KG1 (cell line): ENCODE measurements at regions not wholly inside any gene's neighbourhood (a gene's known extent, or its start where the extent isn't known, plus 50 kb on each side); places are given as distances from the start of the nearest gene placed in this dataset.
"Not testable (repeated sequence)": the region's sequence is repeated elsewhere in the genome, so short reads cannot be mapped to it uniquely, and the experiment has no call there.

ENCODE experiments used
- DNase-seq: peaks from one replicate; lab custom pipeline; 2025; lab: John Stamatoyannopoulos, UW

- DNase-seq = no peak
These were observed 429.7 kb downstream of the VGLL3 start for GRCh38 chr3:86561215-86561614.

GRCh38 chr3:86554383-86554782, 436.6 kb downstream of the VGLL3 start:
- no peak for DNase-seq

- no peak for DNase-seq
These were observed 443.3 kb downstream of the VGLL3 start for GRCh38 chr3:86547692-86548091.

GRCh38 chr3:86537171-86537570, 453.8 kb downstream of the VGLL3 start:
- DNase-seq = no peak

GRCh38 chr3:86519819-86520218, 471.1 kb downstream of the VGLL3 start:
- no peak for DNase-seq

- no peak for DNase-seq
These were observed 509.3 kb downstream of the VGLL3 start for GRCh38 chr3:86481636-86482035.

- DNase-seq = no peak
These were observed 509.9 kb downstream of the VGLL3 start for GRCh38 chr3:86481031-86481430.

GRCh38 chr3:86464180-86464579, 526.8 kb downstream of the VGLL3 start:
- no peak for DNase-seq

- DNase-seq = no peak
These were observed 539.2 kb downstream of the VGLL3 start for GRCh38 chr3:86451749-86452148.

GRCh38 chr3:86438544-86438943, 552.4 kb downstream of the VGLL3 start:
- no peak for DNase-seq

- no peak for DNase-seq
These were observed 563.6 kb downstream of the VGLL3 start for GRCh38 chr3:86427343-86427742.

GRCh38 chr3:86420990-86421739, 569.8 kb downstream of the VGLL3 start:
- no peak for DNase-seq

GRCh38 chr3:86418861-86419260, 572.1 kb downstream of the VGLL3 start:
- DNase-seq = no peak

GRCh38 chr3:86416334-86416733, 574.6 kb downstream of the VGLL3 start:
- no peak for DNase-seq

- no peak for DNase-seq
These were observed 577.3 kb downstream of the VGLL3 start for GRCh38 chr3:86413645-86414044.

GRCh38 chr3:86410587-86410986, 580.4 kb downstream of the VGLL3 start:
- no peak for DNase-seq

GRCh38 chr3:86389759-86390158, 601.2 kb downstream of the VGLL3 start:
- DNase-seq = not testable (repeated sequence)

- DNase-seq = no peak
These were observed 602.1 kb downstream of the VGLL3 start for GRCh38 chr3:86388820-86389219.

GRCh38 chr3:86382556-86382955, 608.4 kb downstream of the VGLL3 start:
- no peak for DNase-seq

GRCh38 chr3:86381247-86381646, 609.7 kb downstream of the VGLL3 start:
- DNase-seq = no peak

GRCh38 chr3:86379280-86379679, 611.7 kb downstream of the VGLL3 start:
- no peak for DNase-seq

- DNase-seq = no peak
These were observed 612.1 kb downstream of the VGLL3 start for GRCh38 chr3:86378829-86379228.

- DNase-seq = not testable (repeated sequence)
These were observed 655.4 kb downstream of the VGLL3 start for GRCh38 chr3:86335566-86335965.

- no peak for DNase-seq
These were observed 657.3 kb downstream of the VGLL3 start for GRCh38 chr3:86333636-86334035.
